GM19025 (cell line): ENCODE measurements at regions not wholly inside any gene's neighbourhood (a gene's known extent, or its start where the extent isn't known, plus 50 kb on each side); places are given as distances from the start of the nearest gene placed in this dataset.

ENCODE experiments used
- ATAC-seq: cut with Tn5 transposase; IDR thresholded peaks from one replicate; pipeline ENCODE4 v1.9.1; 2021; ENCODE audit warnings: mild to moderate bottlenecking, low read depth, moderate library complexity; ENCODE audit not compliant: unreplicated experiment

GRCh38 chr2:12293874-12294273 lies 422.9 kb upstream of the TRIB2 start:
- ATAC-seq = peak; percentile 80

GRCh38 chr2:12295856-12296519 lies 420.7 kb upstream of the TRIB2 start:
- ATAC-seq = no peak

GRCh38 chr2:12296915-12297314 lies 419.8 kb upstream of the TRIB2 start:
- no peak for ATAC-seq

- no peak for ATAC-seq
Measured at GRCh38 chr2:12298352-12298751, 418.4 kb upstream of the TRIB2 start.

GRCh38 chr2:12299431-12299830 lies 417.3 kb upstream of the TRIB2 start:
- no peak for ATAC-seq

- no peak for ATAC-seq
Measured at GRCh38 chr2:12300019-12300602, 416.6 kb upstream of the TRIB2 start.

GRCh38 chr2:12300927-12301326 lies 415.8 kb upstream of the TRIB2 start:
- ATAC-seq = no peak

GRCh38 chr2:12302140-12302539 lies 414.6 kb upstream of the TRIB2 start:
- no peak for ATAC-seq

GRCh38 chr2:12302691-12303090 lies 414.0 kb upstream of the TRIB2 start:
- ATAC-seq = no peak

GRCh38 chr2:12303181-12304030 lies 413.3 kb upstream of the TRIB2 start:
- ATAC-seq = no peak

GRCh38 chr2:12304564-12305171 lies 412.1 kb upstream of the TRIB2 start:
- no peak for ATAC-seq

- no peak for ATAC-seq
Measured at GRCh38 chr2:12305931-12306330, 410.8 kb upstream of the TRIB2 start.

GRCh38 chr2:12310399-12310798 lies 406.3 kb upstream of the TRIB2 start:
- ATAC-seq = no peak

GRCh38 chr2:12313445-12314126 lies 403.1 kb upstream of the TRIB2 start:
- no peak for ATAC-seq

GRCh38 chr2:12314127-12314760 lies 402.5 kb upstream of the TRIB2 start:
- ATAC-seq = no peak

- no peak for ATAC-seq
Measured at GRCh38 chr2:12315224-12315623, 401.5 kb upstream of the TRIB2 start.

- no peak for ATAC-seq
Measured at GRCh38 chr2:12316476-12316875, 400.3 kb upstream of the TRIB2 start.

GRCh38 chr2:12317286-12317685 lies 399.4 kb upstream of the TRIB2 start:
- no peak for ATAC-seq

- no peak for ATAC-seq
Measured at GRCh38 chr2:12317814-12318426, 398.8 kb upstream of the TRIB2 start.
